ENCODE measurements at regions not wholly inside any gene's neighbourhood (a gene's known extent, or its start where the extent isn't known, plus 50 kb on each side); places are given as distances from the start of the nearest gene placed in this dataset.
A peak's percentile ranks its signal among the peaks of the same experiment; 100 is the strongest.
"Not testable (repeated sequence)": the region's sequence is repeated elsewhere in the genome, so short reads cannot be mapped to it uniquely, and the experiment has no call there.

GRCh38 chr3:14252321-14253021, 73.9 kb downstream of the LSM3 start:
- no peak for DNase-seq

DNA sequence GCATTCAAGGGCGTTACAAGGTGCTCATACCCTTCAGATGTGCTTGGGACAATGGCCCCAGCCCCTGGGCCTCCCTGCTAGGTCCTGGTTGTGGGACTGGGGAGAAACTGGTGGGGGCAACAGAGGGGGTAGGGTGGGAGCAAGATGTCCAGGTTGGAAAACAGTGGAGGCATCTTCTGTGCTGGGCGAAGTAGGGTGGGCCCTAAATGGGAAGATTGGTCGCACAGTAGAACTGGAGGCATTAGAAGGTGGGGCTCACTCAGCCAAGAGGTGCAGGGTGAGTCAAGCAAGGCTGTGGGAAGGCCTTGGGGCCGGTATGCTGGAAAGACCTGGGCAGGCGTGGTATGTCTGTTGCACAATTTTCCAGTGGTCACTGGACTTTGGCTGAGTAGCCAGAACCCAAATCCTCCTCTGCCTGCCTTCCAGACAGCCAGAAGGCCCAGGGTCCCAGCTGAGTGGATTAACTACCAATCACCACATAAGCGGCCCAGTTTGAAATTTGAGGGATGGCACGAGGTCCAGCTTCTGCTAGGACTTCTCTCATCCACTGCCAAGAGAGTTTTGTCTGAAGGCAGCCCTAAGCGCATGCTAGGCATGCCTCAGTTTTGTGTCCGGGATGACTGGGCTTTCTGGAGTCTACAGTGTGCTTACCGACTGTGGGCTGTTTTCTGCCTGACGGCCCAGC, 74.5 kb downstream of the LSM3 start:
- no peak for DNase-seq

DNA sequence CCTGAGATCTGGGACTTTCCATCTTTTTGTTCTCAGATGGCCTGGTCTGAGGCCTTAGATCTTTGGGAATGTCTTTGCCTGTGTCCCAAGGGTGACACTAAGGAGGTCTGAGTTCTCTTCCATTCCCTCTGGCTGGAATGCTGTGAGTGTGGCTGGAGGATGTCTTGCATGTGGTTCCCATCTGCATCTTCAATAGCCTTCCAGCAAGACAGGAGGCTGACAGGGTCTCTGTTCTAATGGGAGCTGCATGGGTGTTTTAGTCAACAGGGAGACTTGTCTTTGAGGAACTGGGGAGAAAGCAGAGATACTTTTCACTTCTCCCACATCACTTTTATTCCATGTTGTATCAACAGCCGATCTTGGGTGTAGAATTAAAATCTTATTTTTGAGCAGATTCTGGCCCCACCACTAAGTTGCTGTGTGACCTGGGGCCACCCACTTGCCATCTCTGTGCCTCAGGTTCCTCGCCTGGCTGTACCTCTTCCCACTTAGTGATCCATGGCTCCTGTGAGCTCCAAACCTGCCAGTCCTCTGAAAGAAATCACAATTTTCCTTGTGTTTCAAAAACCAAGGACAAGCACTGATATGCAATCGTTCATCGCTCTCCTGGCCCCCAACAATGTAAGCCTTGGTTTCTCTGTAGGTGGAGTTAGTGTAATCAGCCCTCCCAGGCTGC, 75.2 kb downstream of the LSM3 start:
- DNase-seq = no peak

GRCh38 chr3:14254812-14255702, 76.4 kb downstream of the LSM3 start:
- DNase-seq = no peak

DNA sequence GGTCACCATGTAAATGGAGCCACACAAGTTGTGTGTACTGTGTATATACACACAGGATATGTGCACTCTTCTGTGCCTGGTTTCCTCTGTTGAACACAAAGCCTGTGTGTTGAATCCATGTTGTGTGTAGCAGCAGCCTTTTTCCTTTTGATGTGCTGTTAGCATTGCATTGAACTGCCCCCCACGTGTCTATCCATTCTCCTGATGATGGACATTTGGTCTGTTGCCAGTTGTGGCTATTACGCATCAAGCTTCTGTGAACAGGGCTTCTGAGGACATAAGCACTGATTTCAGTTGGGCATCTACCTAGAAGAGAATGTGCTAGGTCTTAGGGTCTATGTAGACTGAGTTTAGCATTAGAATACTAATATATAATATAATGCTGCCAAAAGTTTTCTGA, 77.4 kb downstream of the LSM3 start:
- DNase-seq = no peak

DNA sequence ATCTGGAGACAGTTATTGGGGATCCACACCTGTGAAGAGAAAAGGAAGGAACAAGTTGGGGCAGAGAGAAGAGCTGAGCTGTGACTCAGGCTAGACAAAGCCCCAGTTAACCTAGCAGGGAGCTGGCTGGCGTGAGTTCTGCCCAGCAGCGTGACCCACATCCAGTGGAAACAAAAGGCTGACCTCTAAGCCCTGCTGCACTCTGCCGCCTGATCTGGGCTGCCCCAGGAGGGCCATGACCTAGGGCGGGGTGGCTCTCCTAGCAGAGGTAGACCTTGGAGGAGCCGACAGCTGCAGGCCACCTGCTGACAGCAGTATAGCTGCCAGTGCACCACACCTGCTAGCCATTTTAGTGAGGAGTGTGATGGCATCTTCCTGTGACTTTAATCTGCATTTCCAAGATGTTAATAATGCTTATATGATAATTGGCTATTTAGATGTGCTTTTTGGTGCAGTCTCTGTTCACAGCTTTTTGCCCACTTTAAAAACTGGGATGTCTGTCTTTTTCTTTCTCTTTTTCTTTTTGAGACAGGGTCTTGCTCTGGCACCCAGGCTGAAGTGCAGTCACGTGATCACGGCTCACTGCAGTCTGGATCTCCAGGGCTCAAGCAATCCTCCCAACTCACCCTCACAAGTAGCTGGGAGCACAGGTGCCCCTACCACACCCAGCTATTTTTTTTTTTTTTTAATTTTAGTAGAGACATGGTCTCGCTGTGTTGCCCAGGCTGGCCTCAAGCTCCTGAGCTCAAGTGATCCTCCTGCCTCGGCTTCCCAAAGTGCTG, 78.1 kb downstream of the LSM3 start:
- DNase-seq = no peak

DNA sequence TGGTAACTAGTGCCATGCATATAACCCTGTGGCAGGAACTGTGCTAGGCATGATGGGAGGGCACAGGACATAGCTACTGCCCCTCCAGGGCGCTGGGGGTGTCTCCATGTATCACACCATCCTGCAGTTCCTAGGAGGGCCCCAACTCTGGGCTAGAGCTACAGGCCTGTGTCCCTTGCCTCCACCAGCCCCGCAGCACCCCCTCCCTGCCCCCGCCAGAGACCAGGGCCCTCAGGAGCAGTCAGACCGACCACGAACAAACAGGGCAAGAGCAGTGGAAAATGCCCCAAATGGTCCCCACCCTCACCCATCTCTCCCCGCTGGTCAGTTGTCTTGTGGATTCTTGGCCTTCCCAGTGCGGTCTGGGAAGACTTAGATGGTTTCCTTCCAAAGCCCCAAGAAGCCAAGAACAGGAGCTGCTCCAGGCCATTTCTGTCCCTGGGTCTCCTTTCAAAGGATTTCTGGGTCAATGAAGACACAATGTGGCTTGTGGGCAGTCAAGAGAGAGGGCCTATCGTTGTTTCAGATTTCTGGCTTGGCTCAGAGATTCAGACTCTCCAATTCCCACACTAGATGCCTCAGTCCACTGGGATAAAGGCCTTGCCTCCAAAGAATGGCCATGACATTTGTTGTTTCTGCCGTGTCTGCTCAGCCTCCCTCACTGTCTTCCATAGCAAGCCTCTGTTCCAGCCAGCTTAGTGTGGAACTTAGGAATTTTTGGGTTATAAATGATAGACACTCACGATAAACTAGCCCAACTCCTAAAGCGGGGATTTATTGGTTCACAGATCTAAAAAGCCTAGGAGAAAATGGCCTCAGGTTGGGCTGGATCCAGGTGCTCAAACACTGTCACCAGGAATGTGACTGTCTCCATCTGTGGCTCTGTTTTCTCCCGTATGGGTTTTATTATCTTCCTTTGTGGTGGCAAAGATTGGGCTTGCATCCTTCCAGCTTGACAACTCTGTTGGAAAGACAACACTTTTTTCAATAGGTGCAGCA, 80.6 kb downstream of the LSM3 start:
- DNase-seq = no peak

- no peak for DNase-seq
Observed at GRCh38 chr3:14260463-14260862, 81.8 kb downstream of the LSM3 start.

- DNase-seq = peak; percentile 82
Observed at GRCh38 chr3:14261229-14261628, 82.6 kb downstream of the LSM3 start.

GRCh38 chr3:14262212-14262611, 83.6 kb downstream of the LSM3 start:
- DNase-seq = no peak

- DNase-seq = no peak
Observed at GRCh38 chr3:14262867-14263266, 84.2 kb downstream of the LSM3 start.

DNA sequence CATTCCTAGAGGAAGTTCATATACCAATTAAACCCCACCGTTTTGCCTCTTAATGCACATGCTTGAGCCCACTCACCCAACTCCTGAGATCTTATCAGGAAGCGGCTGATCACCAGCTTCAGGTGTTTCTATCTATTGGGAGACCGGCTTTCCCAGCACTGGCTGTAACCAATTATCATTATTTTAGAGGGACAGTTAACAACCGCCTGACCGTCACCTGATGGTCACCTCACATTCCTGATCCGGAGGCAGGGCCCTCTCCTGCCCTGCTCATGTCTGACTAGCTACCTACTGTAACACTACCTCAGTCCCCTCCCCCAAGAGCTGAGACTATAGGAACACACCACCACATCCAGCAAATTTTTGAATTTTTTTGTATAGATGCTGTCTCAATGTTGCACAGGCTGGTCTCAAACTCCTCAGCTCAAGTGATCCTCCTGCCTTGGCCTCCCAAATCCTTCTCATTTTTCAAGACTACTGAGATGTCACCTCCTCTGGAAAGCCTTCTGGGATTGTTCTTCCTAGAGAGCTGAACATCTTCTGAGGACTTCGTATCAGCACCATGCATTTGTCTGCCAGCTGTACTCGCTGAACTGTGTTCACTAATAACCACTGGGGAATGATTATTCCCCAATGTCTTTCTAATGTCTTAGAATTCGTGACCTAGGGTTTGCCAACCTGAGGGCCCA, 84.8 kb downstream of the LSM3 start:
- no peak for DNase-seq

DNA sequence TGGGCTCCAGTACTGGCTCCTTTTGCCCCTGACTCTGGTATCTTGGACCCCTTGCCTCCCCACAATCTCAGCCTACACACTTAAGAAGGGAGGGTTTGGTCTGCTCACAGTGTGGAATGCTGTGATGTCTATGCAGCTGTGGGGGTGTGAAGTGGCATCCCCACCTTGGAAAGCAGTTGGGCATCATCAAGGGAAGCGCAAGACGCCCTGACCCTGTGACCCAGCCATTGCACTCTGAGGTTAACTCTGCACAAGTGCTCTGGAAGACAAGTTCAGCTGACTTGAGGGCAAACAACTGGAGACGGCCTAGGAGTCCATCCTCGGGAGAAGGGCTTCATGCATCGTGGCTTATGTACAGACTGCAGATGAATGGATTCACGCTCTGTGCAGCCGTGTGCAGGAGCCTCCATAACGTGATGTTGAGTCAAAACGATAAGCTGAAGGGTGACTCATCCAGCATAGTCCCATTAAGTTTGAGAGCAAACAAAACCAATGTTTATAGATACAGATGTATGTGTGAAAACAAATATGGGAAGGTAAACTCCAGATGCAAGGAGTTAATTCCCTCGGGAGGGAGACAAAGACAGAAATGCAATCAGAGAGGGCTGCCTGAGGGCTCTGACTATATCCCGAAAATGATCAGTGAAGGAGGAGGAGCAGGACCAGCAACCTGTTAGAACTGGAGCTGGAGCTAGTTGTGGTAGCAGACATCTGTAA, 86.8 kb downstream of the LSM3 start:
- no peak for DNase-seq

- DNase-seq = no peak
Observed at GRCh38 chr3:14266361-14266760, 87.7 kb downstream of the LSM3 start.

- no peak for DNase-seq
Observed at GRCh38 chr3:14267976-14268375, 89.4 kb downstream of the LSM3 start.

- DNase-seq = no peak
Observed at GRCh38 chr3:14268897-14269296, 90.3 kb downstream of the LSM3 start.

- DNase-seq = not testable (repeated sequence)
Observed at GRCh38 chr3:14272041-14272958, 93.7 kb downstream of the LSM3 start.

GRCh38 chr3:14272959-14273560, 94.4 kb downstream of the LSM3 start:
- DNase-seq = not testable (repeated sequence)

Measured in stimulated activated CD4-positive, alpha-beta T cell treated with anti-CD3 and anti-CD28 coated beads, Interleukin-4, amount 100 ng/mL, for 24 hours (primary cell).